Cardiac fibroblast (primary cell): ENCODE measurements at regions not wholly inside any gene's neighbourhood (a gene's known extent, or its start where the extent isn't known, plus 50 kb on each side); places are given as distances from the start of the nearest gene placed in this dataset.
A peak's percentile ranks its signal among the peaks of the same experiment; 100 is the strongest.

Experiments used
- DNase-seq, 2 donors: peaks; one replicate each; pipeline versions ENCODE4 v3.0.0 to v3.0.0-alpha.2; 2010; ENCODE audit warnings: low read depth in 2 of 2
- H3K4me3 ChIP-seq, 2 donors: replicated peaks in 1 of 2; 1 replicate in 1 of 2; 2 replicates in 1 of 2; pipeline ENCODE4 v1.5.1; 2011; ENCODE audit warnings: low read depth in 2 of 2, low read length in 2 of 2, mild to moderate bottlenecking in 2 of 2, moderate library complexity in 1 of 2
- TF ChIP-seq, protein P1 (sequence below): IDR thresholded peaks from one replicate; pipeline ENCODE4 v1.5.1; 2011; ENCODE audit warnings: low read depth, mild to moderate bottlenecking, low read length, inconsistent platforms

DNA sequence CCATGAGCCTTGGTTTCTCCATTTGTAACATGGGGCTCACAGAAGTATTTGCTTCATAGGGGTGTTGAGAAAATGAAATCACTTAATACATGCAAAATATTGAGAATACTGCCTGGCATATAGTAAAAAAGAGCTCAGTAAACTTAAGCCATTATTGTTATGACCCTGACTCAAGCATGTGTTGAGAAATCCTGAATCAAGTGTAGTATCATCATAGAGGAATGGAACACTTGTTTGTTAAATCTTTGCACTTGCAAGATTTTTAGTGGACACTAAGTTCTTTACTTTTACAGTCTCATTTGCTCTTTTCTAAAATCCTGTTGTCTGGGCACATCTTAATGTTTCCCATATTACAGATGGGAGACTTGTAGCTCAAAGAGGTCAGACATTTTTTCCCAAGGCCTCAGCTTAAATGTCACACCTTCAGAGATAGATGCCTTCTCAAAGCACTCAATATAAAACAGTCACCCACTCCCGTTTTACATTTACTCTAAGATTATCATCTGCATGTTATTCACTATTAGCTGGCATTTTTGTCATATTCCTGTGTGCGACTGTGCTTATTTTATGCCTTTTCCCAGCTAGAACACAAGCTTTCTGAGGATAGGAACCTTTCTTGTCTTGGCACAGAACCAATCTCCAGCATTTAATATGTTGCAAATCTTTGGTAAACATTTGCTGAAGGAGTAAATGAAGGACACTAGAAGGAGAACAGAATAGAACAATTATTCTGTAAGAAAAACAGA is 250.0 kb upstream of the TNC start:
- TF ChIP-seq, protein P1, sequence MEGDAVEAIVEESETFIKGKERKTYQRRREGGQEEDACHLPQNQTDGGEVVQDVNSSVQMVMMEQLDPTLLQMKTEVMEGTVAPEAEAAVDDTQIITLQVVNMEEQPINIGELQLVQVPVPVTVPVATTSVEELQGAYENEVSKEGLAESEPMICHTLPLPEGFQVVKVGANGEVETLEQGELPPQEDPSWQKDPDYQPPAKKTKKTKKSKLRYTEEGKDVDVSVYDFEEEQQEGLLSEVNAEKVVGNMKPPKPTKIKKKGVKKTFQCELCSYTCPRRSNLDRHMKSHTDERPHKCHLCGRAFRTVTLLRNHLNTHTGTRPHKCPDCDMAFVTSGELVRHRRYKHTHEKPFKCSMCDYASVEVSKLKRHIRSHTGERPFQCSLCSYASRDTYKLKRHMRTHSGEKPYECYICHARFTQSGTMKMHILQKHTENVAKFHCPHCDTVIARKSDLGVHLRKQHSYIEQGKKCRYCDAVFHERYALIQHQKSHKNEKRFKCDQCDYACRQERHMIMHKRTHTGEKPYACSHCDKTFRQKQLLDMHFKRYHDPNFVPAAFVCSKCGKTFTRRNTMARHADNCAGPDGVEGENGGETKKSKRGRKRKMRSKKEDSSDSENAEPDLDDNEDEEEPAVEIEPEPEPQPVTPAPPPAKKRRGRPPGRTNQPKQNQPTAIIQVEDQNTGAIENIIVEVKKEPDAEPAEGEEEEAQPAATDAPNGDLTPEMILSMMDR = no peak
- H3K4me3 ChIP-seq = no peak overlapping the region
- DNase-seq = peak in 1 of 2 donors; percentile 55

GRCh38 chr9:115369322-115369957 is 251.5 kb upstream of the TNC start:
- TF ChIP-seq, protein P1 = no peak
- no peak overlapping the region for H3K4me3 ChIP-seq
- DNase-seq = peak; percentile 46 to 57

GRCh38 chr9:115373000-115373709 is 255.2 kb upstream of the TNC start:
- peak; percentile 69 to 91 for DNase-seq
- no peak overlapping the region for H3K4me3 ChIP-seq
- TF ChIP-seq, protein P1 = no peak

GRCh38 chr9:115373710-115374045 is 255.7 kb upstream of the TNC start:
- no peak for DNase-seq
- TF ChIP-seq, protein P1 = no peak
- H3K4me3 ChIP-seq = no peak overlapping the region

GRCh38 chr9:115374724-115375268 is 256.8 kb upstream of the TNC start:
- TF ChIP-seq, protein P1 = no peak
- no peak overlapping the region for H3K4me3 ChIP-seq
- no peak for DNase-seq

DNA sequence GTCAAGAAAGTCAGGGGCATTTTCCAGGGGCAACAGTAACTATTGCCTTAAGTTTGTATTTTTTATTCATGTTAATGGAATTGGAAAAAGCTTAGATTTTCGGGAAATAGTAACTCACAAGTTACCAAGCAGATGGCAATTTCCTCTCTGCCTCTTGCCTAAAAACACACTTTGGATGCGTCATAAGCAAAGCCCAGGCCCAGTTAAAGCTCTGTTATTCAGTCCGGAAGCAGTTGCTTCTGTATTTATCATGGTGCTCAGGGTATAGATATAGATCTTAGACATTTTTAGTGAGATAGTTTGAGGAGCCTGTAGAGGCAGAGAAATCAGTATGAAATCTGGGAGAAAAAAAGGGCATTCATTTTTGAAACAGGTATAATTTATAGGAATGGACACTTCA is 260.3 kb upstream of the TNC start:
- DNase-seq = no peak
- no peak overlapping the region for H3K4me3 ChIP-seq
- TF ChIP-seq, protein P1 = no peak
